H1 (cell line): ENCODE measurements at regions not wholly inside any gene's neighbourhood (a gene's known extent, or its start where the extent isn't known, plus 50 kb on each side); places are given as distances from the start of the nearest gene placed in this dataset.

Experiments used
- CTCF ChIA-PET: fragments of 300-600 bp; sonication (Branson Sonifier 250); formaldehyde crosslinking; loops from one replicate; lab custom pipeline; 2021; ENCODE audit not compliant: partially characterized antibody; lab: Charles Lee
- POLR2A ChIA-PET: fragments of 300-600 bp; sonication (Branson Sonifier 250); formaldehyde crosslinking; loops from one replicate; lab custom pipeline; 2021; ENCODE audit warnings: inconsistent platforms; ENCODE audit not compliant: partially characterized antibody; lab: Charles Lee
- DNase-seq, 2 experiments: peaks; one replicate each; pipeline versions ENCODE4 v3.0.0 to v3.0.0-alpha.2; 2010 to 2022; ENCODE audit warnings: low spot score in 2 of 2, low read depth in 1 of 2, mixed read lengths in 1 of 2
- FAIRE-seq: peaks from 2 replicates; lab custom pipeline; 2011; peaks lifted over from hg19 to GRCh38; lab: Jason Lieb, UNC
- H2AFZ ChIP-seq: 2 replicates; pipeline ENCODE4 v1.8.1; 2012; ENCODE audit warnings: low read length, inconsistent platforms
- H2AK5ac ChIP-seq: 2 replicates; pipeline ENCODE4 v1.6.1; 2013; ENCODE audit warnings: low read depth, low read length
- H2BK120ac ChIP-seq: replicated peaks from 2 replicates; pipeline ENCODE3; 2013; ENCODE audit warnings: low read depth, low read length, inconsistent platforms
- H2BK12ac ChIP-seq: 2 replicates; pipeline ENCODE4 v1.6.1; 2013; ENCODE audit warnings: low read depth, low read length
- H2BK15ac ChIP-seq: 2 replicates; pipeline ENCODE4 v1.6.1; 2013; ENCODE audit warnings: low read length
- H2BK20ac ChIP-seq: 2 replicates; pipeline ENCODE4 v1.6.1; 2013; ENCODE audit warnings: low read length
- H2BK5ac ChIP-seq: 2 replicates; pipeline ENCODE4 v1.6.1; 2013; ENCODE audit warnings: low read depth, low read length
- H3K14ac ChIP-seq: 2 replicates; pipeline ENCODE4 v1.6.1; 2013; ENCODE audit warnings: inconsistent platforms; ENCODE audit not compliant: insufficient read length
- H3K18ac ChIP-seq: 2 replicates; pipeline ENCODE4 v1.6.1; 2013; ENCODE audit warnings: low read length; ENCODE audit errors: extremely low read depth
- H3K23ac ChIP-seq: 2 replicates; pipeline ENCODE4 v1.6.1; 2013; ENCODE audit warnings: inconsistent platforms; ENCODE audit not compliant: insufficient read length
- H3K23me2 ChIP-seq: 2 replicates; pipeline ENCODE4 v1.6.1; 2013; ENCODE audit warnings: low read depth, low read length
- H3K27ac ChIP-seq: 2 replicates; pipeline ENCODE4 v1.6.1; 2011; ENCODE audit warnings: low read depth, low read length, inconsistent platforms
- H3K27me3 ChIP-seq, 4 experiments: replicated peaks in 1 of 4; 1 replicate in 1 of 4; 2 replicates in 3 of 4; pipeline versions ENCODE4 v1.6.1 to v1.8.1; 2011 to 2013; ENCODE audit warnings: low read length in 3 of 4, mild to moderate bottlenecking in 3 of 4, inconsistent platforms in 2 of 4, mixed read lengths in 2 of 4, moderate library complexity in 1 of 4; ENCODE audit not compliant: control insufficient read depth in 3 of 4, insufficient read depth in 3 of 4; ENCODE audit errors: extremely low read depth in 1 of 4
- H3K36me3 ChIP-seq, 4 experiments: 2 replicates each; pipeline versions ENCODE4 v1.6.1 to v1.8.1; 2011 to 2013; ENCODE audit warnings: mild to moderate bottlenecking in 4 of 4, low read length in 3 of 4, moderate library complexity in 2 of 4, control low read depth in 1 of 4, inconsistent platforms in 1 of 4; ENCODE audit not compliant: insufficient read depth in 4 of 4, control insufficient read depth in 2 of 4
- H3K4ac ChIP-seq: replicated peaks from 2 replicates; pipeline ENCODE3; 2013; ENCODE audit warnings: low read length, low read depth, mixed read lengths, inconsistent platforms; ENCODE audit not compliant: insufficient read length
- H3K4me1 ChIP-seq, 4 experiments: replicated peaks in 1 of 4; 1 replicate in 1 of 4; 2 replicates in 3 of 4; pipeline versions ENCODE4 v1.6.1 to v1.8.1; 2011 to 2013; ENCODE audit warnings: low read length in 3 of 4, inconsistent platforms in 2 of 4, mixed read lengths in 1 of 4; ENCODE audit not compliant: insufficient read depth in 4 of 4, control insufficient read depth in 3 of 4
- H3K4me2 ChIP-seq, 2 experiments: 2 replicates each; pipeline versions ENCODE4 v1.6.1 to v1.8.1; 2011 to 2013; ENCODE audit warnings: low read depth in 2 of 2, low read length in 2 of 2, control low read depth in 1 of 2, inconsistent platforms in 1 of 2, mild to moderate bottlenecking in 1 of 2; ENCODE audit not compliant: insufficient read depth in 1 of 2
- H3K4me3 ChIP-seq, 4 experiments: fragments of 200-600, 300-600 bp in 1 of 4; sonication (generic), shearing (Covaris generic), sonication (Bioruptor Twin) in 1 of 4; 2 replicates each; pipeline versions ENCODE4 v1.5.1 to v1.8.1; 2011 to 2016; ENCODE audit warnings: low read length in 4 of 4, low read depth in 3 of 4, control low read depth in 2 of 4, inconsistent platforms in 2 of 4, mild to moderate bottlenecking in 2 of 4, mixed read lengths in 1 of 4, moderate library complexity in 1 of 4; ENCODE audit not compliant: insufficient read depth in 2 of 4; ENCODE audit errors: extremely low read depth in 1 of 4
- H3K56ac ChIP-seq: replicated peaks from 2 replicates; pipeline ENCODE3; 2013; ENCODE audit warnings: low read depth, mild to moderate bottlenecking, mixed read lengths, low read length, inconsistent platforms; ENCODE audit not compliant: insufficient read length
- H3K79me1 ChIP-seq: 2 replicates; pipeline ENCODE4 v1.6.1; 2013; ENCODE audit warnings: low read depth, low read length, control low read depth
- H3K79me2 ChIP-seq, 2 experiments: 2 replicates each; pipeline versions ENCODE4 v1.6.1 to v1.8.1; 2012 to 2013; ENCODE audit warnings: low read length in 2 of 2, mild to moderate bottlenecking in 2 of 2, inconsistent platforms in 1 of 2; ENCODE audit not compliant: insufficient read depth in 2 of 2, control insufficient read depth in 1 of 2
- H3K9ac ChIP-seq, 4 experiments: replicated peaks in 1 of 4; 1 replicate in 1 of 4; 2 replicates in 3 of 4; pipeline versions ENCODE4 v1.6.1 to v1.8.1; 2011 to 2013; ENCODE audit warnings: low read depth in 3 of 4, low read length in 3 of 4, control low read depth in 2 of 4, mild to moderate bottlenecking in 2 of 4, moderate library complexity in 2 of 4, inconsistent platforms in 1 of 4; ENCODE audit errors: extremely low read depth in 1 of 4
- H3K9me3 ChIP-seq, 2 experiments: 2 replicates each; pipeline versions ENCODE4 v1.6.1 to v1.8.1; 2012 to 2013; ENCODE audit warnings: mild to moderate bottlenecking in 2 of 2, moderate library complexity in 2 of 2, control low read depth in 1 of 2, inconsistent platforms in 1 of 2, low read depth in 1 of 2, low read length in 1 of 2, mixed read lengths in 1 of 2; ENCODE audit not compliant: insufficient read depth in 2 of 2
- H4K20me1 ChIP-seq, 2 experiments: replicated peaks in 1 of 2; 2 replicates each; pipeline versions ENCODE3 to v1.8.1; 2011 to 2013; ENCODE audit warnings: inconsistent platforms in 2 of 2, low read length in 2 of 2, mild to moderate bottlenecking in 1 of 2; ENCODE audit not compliant: insufficient read depth in 2 of 2, control insufficient read depth in 1 of 2
- H4K5ac ChIP-seq: 2 replicates; pipeline ENCODE4 v1.6.1; 2013; ENCODE audit warnings: low read length, low read depth, mixed read lengths, inconsistent platforms; ENCODE audit not compliant: insufficient read length
- H4K8ac ChIP-seq: 2 replicates; pipeline ENCODE4 v1.8.0; 2013; ENCODE audit warnings: mild to moderate bottlenecking, moderate library complexity, low read length, inconsistent platforms; ENCODE audit not compliant: insufficient read depth; ENCODE audit errors: extremely low read depth
- H4K91ac ChIP-seq: replicated peaks from 2 replicates; pipeline ENCODE3; 2013; ENCODE audit warnings: low read length, mixed read lengths, inconsistent platforms; ENCODE audit not compliant: insufficient read length
- CHD1 ChIP-seq: IDR thresholded peaks from 2 replicates; pipeline ENCODE4 v1.6.1; 2012; ENCODE audit warnings: low read depth, low read length, improper control_type of control experiment
- GTF2F1 ChIP-seq: IDR thresholded peaks from 2 replicates; pipeline ENCODE4 v1.6.1; 2012; ENCODE audit warnings: low read depth, low read length, improper control_type of control experiment, borderline replicate concordance
- KDM4A ChIP-seq: IDR thresholded peaks from one replicate; pipeline ENCODE4 v1.7.1; 2012; ENCODE audit warnings: low read depth, mild to moderate bottlenecking, moderate library complexity, low read length, inconsistent platforms; ENCODE audit not compliant: severe bottlenecking
- RBBP5 ChIP-seq: IDR thresholded peaks from 2 replicates; pipeline ENCODE4 v1.7.1; 2012; ENCODE audit warnings: low read depth, mild to moderate bottlenecking, inconsistent platforms, low read length, moderate library complexity, borderline replicate concordance
- ZNF274 ChIP-seq: IDR thresholded peaks from 2 replicates; pipeline ENCODE4 v1.7.0; 2012; ENCODE audit warnings: low read length, borderline replicate concordance; ENCODE audit errors: extremely low read depth
- WGBS, 2 experiments: shearing (Covaris generic) in 1 of 2; methylation state at CpG; one replicate each; pipeline versions ENCODE4 v1.1.6 to v1.1.7; 2013 to 2015; ENCODE audit warnings: low lambda C conversion rate in 2 of 2, mixed read lengths in 2 of 2, inconsistent platforms in 1 of 2, low coverage in 1 of 2, missing lambda C conversion rate in 1 of 2; ENCODE audit not compliant: insufficient replicate concordance in 2 of 2, insufficient coverage in 1 of 2, insufficient read length in 1 of 2; ENCODE audit errors: extremely low coverage in 1 of 2, missing lambda C conversion rate in 1 of 2; 5-methylcytosine and 5-hydroxymethylcytosine counted together

- Histone ChIP-seq H3K79me1 (no peaks in the 10 kb centered on the region), H2AK5ac (no peak overlapping the region)
- TF ChIP-seq KDM4A (no peak), ZNF274 (no peak), CHD1 (no peak), GTF2F1 (no peak), RBBP5 (no peak)
- TF ChIP-seq, all 59 proteins: peak for 0
- Histone ChIP-seq H2BK12ac (no peak overlapping the region), H3K79me2 (no peaks in the 10 kb centered on the region), H3K4me1 (no peaks in the 10 kb centered on the region), H2BK15ac (no peak overlapping the region), H4K20me1 (no peaks in the 10 kb centered on the region), H2AFZ (no peak overlapping the region), H4K5ac (no peak overlapping the region), H2BK120ac (no peak overlapping the region), H3K4me3 (no peak overlapping the region), H3K4ac (no peak overlapping the region), H3K14ac (no peak overlapping the region), H2BK20ac (no peak overlapping the region), H3K9ac (no peak overlapping the region), H4K8ac (no peak overlapping the region), H4K91ac (no peak overlapping the region), H3K36me3 (no peaks in the 10 kb centered on the region), H3K9me3 (no peaks in the 10 kb centered on the region), H2BK5ac (no peak overlapping the region), H3K27ac (no peak overlapping the region), H3K23ac (no peak overlapping the region), H3K4me2 (no peak overlapping the region), H3K23me2 (no peaks in the 10 kb centered on the region), H3K27me3 (no peaks in the 10 kb centered on the region), H3K18ac (no peak overlapping the region), H3K56ac (no peak overlapping the region)
- POLR2A ChIA-PET, result no interaction called here
- FAIRE-seq (no peak), DNase-seq (no peak)
- CTCF ChIA-PET, result no interaction called here
- WGBS, 2 experiments, result 92% methylated on average over 2 of the region's 2 CpGs; no CpG with 5 or more reads in 1 of the 2 experiments
Observed at GRCh38 chrX:7522860-7523259, 320.1 kb upstream of the VCX start.
